Suprapubic skin (tissue), 3 donors: ENCODE measurements at regions not wholly inside any gene's neighbourhood (a gene's known extent, or its start where the extent isn't known, plus 50 kb on each side); places are given as distances from the start of the nearest gene placed in this dataset.

Experiments
- POLR2A ChIP-seq, 2 donors: fragments of 450-650 bp; IDR thresholded peaks; one replicate each; pipeline ENCODE4 v1.6.1; 2017; ENCODE audit warnings: antibody characterized with exemption in 2 of 2, mild to moderate bottlenecking in 2 of 2, moderate library complexity in 2 of 2
- TF ChIP-seq, protein P1 (sequence below), 2 donors: fragments of 200-600 bp in 1 of 2; fragments of 450-650 bp in 1 of 2; sonication (generic) in 1 of 2; IDR thresholded peaks; one replicate each; pipeline ENCODE4 v1.5.1; 2016 to 2019; ENCODE audit warnings: antibody characterized with exemption in 2 of 2, mild to moderate bottlenecking in 1 of 2, moderate library complexity in 1 of 2

DNA sequence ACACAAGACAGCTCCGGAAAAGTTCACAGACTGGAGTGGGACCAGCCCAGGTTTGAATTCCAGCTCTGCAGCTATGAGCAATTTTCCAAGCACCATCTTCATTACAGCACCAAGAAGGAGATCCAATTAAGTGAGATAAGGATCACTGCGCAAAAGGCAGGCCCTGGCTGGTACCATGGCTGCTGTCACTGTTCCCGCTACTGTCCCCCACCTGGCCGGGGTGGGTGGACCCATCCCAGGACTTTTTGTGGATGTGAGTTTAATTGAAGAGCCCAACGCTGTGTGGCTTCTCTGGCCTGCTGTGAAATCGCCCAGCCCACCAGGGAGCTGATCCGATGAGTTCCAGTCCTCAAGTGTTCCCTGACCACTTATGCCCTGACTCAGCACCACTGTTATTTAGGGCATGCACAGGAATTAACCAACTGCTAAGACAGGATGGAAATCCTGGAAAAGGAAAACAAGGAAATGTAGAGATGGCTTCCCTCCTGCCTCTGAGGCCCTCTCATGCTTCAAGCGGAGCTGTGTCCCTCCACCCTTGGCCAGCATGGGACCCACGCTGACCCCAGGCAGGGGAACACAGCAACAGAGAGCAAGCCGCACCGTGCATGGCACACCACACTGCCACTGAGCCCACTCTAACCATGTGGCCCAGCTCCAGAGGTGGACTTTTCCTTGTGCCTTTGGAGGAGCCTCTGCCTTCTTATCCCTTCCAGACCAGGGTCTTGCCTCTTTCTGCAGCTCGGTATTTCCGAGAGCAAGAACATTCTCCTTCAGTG is 150.0 kb upstream of the CST7 start:
- TF ChIP-seq, protein P1, sequence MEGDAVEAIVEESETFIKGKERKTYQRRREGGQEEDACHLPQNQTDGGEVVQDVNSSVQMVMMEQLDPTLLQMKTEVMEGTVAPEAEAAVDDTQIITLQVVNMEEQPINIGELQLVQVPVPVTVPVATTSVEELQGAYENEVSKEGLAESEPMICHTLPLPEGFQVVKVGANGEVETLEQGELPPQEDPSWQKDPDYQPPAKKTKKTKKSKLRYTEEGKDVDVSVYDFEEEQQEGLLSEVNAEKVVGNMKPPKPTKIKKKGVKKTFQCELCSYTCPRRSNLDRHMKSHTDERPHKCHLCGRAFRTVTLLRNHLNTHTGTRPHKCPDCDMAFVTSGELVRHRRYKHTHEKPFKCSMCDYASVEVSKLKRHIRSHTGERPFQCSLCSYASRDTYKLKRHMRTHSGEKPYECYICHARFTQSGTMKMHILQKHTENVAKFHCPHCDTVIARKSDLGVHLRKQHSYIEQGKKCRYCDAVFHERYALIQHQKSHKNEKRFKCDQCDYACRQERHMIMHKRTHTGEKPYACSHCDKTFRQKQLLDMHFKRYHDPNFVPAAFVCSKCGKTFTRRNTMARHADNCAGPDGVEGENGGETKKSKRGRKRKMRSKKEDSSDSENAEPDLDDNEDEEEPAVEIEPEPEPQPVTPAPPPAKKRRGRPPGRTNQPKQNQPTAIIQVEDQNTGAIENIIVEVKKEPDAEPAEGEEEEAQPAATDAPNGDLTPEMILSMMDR (IDR thresholded peaks at IDR 0.05): no peak
- no peak for TF ChIP-seq POLR2A (IDR thresholded peaks at IDR 0.05)
